Activated T-helper 2 cell treated with anti-CD3 and anti-CD28 coated beads, Interferon-gamma antibody, Interleukin-2, Interleukin-4, amounts not matched to agents 10 μg/mL and 5 μg/mL and 100 μg/mL, durations not matched to agents 14 hours and 24 hours and 36 hours (primary cell): ENCODE measurements at regions not wholly inside any gene's neighbourhood (a gene's known extent, or its start where the extent isn't known, plus 50 kb on each side); places are given as distances from the start of the nearest gene placed in this dataset.

Source experiments
- DNase-seq: peaks from one replicate; pipeline ENCODE4 v3.0.0; 2021; ENCODE audit warnings: low spot score
- H3K27ac Mint-ChIP-seq: one replicate; pipeline ENCODE4 v1.8.0; 2021; ENCODE audit warnings: mixed read lengths
- H3K27me3 Mint-ChIP-seq: one replicate; pipeline ENCODE4 v1.8.0; 2021; ENCODE audit warnings: low read depth, mixed read lengths
- H3K36me3 Mint-ChIP-seq: one replicate; pipeline ENCODE4 v1.8.0; 2021; ENCODE audit warnings: low read depth, mixed read lengths
- H3K4me1 Mint-ChIP-seq: one replicate; pipeline ENCODE4 v1.8.0; 2021; ENCODE audit warnings: low read depth, mixed read lengths
- H3K4me3 Mint-ChIP-seq: one replicate; pipeline ENCODE4 v1.8.0; 2021; ENCODE audit warnings: low read depth, mild to moderate bottlenecking, moderate library complexity, mixed read lengths
- H3K9me3 Mint-ChIP-seq: one replicate; pipeline ENCODE4 v1.8.0; 2021; ENCODE audit warnings: mixed read lengths
- intact Hi-C: fragments of 100-400 bp; cut with micrococcal nuclease; formaldehyde crosslinking; loops from one replicate; pipeline ENCODE4 v1.15.1; 2023

DNA sequence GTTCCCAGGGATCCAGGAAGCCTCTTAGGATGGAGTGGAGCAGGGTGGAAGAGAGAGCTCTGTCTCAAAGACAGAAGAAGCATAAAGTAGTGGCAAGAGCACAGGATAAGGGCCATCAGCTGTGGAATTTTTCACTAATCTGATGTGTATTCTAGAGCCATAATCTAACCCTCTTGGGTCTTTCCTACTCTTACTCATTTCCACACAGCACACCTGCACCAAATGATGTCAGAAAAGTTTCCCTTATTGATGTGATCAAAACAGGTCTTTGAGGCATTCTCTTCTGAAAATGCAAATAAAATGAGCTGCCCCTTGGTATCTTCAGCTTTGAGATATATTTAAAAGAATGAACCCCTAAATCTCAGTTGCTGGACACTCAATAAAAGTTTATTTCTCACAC is 415.1 kb upstream of the CHST9 start:
- intact Hi-C loops: no loop called here
- Mint-ChIP-seq H3K4me1 (no peaks in the 10 kb centered on the region), H3K36me3 (no peaks in the 10 kb centered on the region), H3K27me3 (no peaks in the 10 kb centered on the region), H3K4me3 (no peak overlapping the region), H3K9me3 (no peaks in the 10 kb centered on the region), H3K27ac (no peak overlapping the region)
- DNase-seq: no peak

DNA sequence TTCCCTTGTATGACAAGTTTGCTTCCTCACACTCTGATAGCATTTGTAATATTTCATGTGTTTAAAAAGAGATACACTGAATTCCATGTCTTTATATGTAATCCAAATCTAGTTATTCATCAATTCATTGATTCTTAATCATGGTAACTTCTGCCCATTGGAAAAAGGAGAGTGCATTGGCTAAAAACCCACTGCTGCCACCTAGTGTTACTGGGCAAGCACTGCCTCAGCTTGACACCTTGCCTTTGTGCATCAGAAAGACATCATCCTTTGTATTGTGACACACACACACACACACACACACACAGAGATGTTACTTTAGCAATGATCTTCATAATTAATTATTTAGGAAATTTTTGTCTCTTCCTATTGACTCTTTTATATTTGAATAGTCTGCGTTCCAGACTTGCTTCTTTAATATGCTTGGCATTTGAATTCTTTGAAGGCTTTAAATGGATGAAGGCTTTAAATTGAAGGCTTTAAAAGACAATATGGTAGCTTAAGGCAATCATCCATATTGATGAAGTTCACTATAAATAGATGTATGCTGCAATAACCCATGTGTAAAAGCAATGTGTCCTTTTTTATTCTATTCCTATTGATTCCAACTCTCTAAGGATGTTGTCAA is 414.2 kb upstream of the CHST9 start:
- no peaks in the 10 kb centered on the region for H3K27me3 Mint-ChIP-seq
- no peaks in the 10 kb centered on the region for H3K9me3 Mint-ChIP-seq
- H3K4me1 Mint-ChIP-seq: no peaks in the 10 kb centered on the region
- no peak overlapping the region for H3K4me3 Mint-ChIP-seq
- intact Hi-C loops: loop anchor here (1.0 to 2.0 kb wide), 2 partner anchors 235 to 979 kb away; no protein-coding TSS in a partner anchor
- no peak overlapping the region for H3K27ac Mint-ChIP-seq
- no peak for DNase-seq
- H3K36me3 Mint-ChIP-seq: no peaks in the 10 kb centered on the region

DNA sequence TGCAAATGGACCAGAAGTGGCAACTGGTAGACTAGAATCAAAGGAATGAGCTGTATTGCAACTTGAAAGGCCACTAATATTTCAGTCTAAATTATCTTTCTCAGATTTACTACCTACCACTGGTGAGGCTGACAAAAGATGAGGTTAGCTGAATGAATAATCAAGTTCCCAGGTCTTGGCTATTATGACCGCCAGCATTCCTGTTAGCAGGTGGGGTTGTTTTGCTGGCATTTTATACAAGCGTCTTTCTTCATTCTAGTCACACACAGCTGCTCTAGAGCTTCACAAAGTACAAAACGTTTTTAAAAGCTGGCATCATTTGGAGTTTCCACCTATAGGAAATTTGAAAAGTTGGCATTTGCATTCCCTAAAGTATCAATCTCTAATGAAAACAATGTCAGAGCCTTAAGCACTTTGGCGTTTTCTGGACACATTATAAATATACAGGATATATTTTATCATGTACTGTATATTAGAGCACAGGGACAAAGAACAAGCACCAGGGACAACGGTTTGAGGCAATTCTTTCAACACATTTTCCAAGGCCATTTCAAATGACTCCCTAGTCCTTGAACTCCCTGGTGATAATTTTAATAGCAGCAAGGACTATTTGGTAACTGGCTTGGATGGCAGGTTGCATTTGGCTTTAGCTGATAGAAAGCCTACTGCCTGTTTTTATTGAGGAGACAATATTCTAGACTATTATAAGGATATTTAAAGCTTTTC is 410.2 kb upstream of the CHST9 start:
- no peak overlapping the region for H3K4me3 Mint-ChIP-seq
- DNase-seq: no peak
- H3K27ac Mint-ChIP-seq: no peak overlapping the region
- H3K36me3 Mint-ChIP-seq: no peaks in the 10 kb centered on the region
- no peaks in the 10 kb centered on the region for H3K4me1 Mint-ChIP-seq
- H3K27me3 Mint-ChIP-seq: no peaks in the 10 kb centered on the region
- no peaks in the 10 kb centered on the region for H3K9me3 Mint-ChIP-seq
- intact Hi-C loops: no loop called here

DNA sequence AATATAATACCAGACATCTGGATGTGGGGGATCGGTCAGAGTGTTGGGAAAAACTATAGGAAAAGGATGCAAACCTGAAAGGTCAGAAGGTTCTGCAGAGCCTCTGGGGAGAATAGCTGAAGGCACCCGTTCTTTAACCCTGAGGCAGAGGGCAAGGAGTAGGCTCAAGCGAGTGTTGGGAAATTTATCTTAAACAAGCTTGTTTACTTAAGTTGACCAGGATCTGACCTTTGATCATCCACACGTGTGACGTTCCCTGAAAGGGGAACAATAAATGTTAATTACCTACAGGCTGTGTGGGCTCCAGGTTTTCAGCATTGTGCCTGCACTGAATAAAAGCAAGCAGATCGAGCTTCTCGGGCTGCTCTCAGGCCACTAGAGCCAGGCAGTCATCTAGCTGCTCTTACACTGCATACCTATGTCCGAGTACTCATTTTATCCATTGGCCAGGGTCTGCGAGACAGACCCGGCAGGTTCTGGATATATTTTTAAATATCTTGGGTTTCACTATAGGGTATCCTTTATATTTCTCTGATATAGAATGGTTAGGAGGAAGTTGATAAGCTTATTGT is 400.6 kb upstream of the CHST9 start:
- no peaks in the 10 kb centered on the region for H3K27me3 Mint-ChIP-seq
- no peak overlapping the region for H3K4me3 Mint-ChIP-seq
- H3K4me1 Mint-ChIP-seq: no peaks in the 10 kb centered on the region
- peaks cover 5% of the 10 kb centered on the region for H3K9me3 Mint-ChIP-seq
- H3K36me3 Mint-ChIP-seq: no peaks in the 10 kb centered on the region
- no peak for DNase-seq
- H3K27ac Mint-ChIP-seq: no peak overlapping the region
- intact Hi-C loops: no loop called here

DNA sequence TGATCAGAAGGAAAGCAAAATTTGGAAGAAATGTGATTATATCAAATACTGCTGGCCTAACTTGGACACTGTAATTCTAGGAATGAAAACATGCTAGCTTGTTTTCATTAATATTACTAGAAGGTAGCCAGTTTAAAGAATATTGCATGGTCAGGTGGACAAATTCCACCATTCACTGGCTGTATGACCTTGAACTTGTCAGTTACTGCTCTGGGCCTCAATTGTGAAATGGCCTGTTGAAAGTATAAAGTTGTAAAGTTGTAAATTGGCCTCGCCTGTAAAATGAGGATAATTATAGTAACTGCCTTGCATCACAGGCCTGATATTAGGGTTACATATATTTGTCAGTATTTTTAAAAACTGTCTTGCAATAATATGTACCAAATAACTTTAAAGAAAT is 398.4 kb upstream of the CHST9 start:
- intact Hi-C loops: no loop called here
- no peak for DNase-seq
- peaks cover 5% of the 10 kb centered on the region for H3K9me3 Mint-ChIP-seq
- no peaks in the 10 kb centered on the region for H3K36me3 Mint-ChIP-seq
- H3K27ac Mint-ChIP-seq: no peak overlapping the region
- no peaks in the 10 kb centered on the region for H3K27me3 Mint-ChIP-seq
- H3K4me3 Mint-ChIP-seq: no peak overlapping the region
- no peaks in the 10 kb centered on the region for H3K4me1 Mint-ChIP-seq

DNA sequence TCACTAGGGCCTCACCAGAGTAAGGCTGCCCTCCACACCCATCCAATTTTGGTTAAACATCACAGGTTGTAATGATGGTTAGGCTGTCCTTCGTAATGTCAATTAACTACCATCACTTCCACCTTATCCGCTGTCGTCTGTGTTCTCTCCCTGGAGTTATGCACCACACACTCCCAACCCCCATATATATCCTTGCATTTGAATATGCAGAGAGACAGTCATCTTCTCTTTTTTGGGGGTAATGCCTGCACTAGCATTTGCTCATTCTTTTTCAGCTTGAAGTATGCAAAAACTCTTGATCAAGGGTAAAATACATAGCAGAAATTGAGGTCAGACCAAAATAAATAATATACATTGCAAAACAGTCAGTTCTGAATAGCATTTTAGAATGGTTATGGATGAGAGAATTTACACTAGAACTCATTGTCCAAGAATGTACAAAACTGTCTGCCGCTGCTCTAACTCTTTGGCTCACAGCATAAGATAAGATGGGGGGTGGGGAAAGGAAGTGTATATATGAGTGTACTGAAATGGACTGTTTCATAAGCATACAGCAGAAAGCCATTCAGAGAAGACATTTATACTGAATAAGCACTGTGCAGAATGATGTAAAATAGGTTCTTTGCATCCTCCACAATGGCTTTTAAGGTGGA is 397.8 kb upstream of the CHST9 start:
- Mint-ChIP-seq H3K4me1 (no peaks in the 10 kb centered on the region), H3K27me3 (no peaks in the 10 kb centered on the region), H3K27ac (no peak overlapping the region), H3K36me3 (no peaks in the 10 kb centered on the region), H3K4me3 (no peak overlapping the region), H3K9me3 (peaks cover 5% of the 10 kb centered on the region)
- intact Hi-C loops: no loop called here
- DNase-seq: no peak

DNA sequence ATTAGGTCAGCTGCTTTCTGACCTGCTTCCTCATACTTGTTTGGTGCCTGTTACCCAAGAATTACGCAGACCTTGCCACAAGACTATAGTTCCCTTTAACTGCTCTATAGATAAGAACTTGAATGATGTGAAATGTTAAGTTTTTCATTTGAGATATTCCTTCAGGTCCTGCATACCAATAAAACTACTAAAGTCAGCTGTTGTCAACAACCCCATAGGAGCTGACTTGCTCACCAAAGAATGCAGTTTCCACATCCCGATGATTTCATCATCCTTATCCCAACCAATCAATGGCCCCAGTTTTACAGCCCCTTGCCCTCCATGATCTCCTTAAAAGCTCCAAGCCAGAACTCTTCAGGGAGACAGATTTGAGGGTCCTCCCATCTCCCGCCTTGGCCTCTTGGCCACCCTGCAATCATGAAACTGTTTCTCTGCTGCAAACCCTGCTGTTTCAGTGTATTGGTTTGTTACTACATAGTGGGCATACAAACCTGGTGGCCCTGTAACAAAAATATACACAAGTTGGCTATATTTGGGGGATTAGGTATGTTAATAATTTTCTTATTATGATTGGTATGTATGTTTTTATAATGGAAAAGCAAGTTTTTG is 396.3 kb upstream of the CHST9 start:
- intact Hi-C loops: no loop called here
- no peak overlapping the region for H3K27ac Mint-ChIP-seq
- H3K36me3 Mint-ChIP-seq: no peaks in the 10 kb centered on the region
- peaks cover 5% of the 10 kb centered on the region for H3K9me3 Mint-ChIP-seq
- no peaks in the 10 kb centered on the region for H3K4me1 Mint-ChIP-seq
- no peaks in the 10 kb centered on the region for H3K27me3 Mint-ChIP-seq
- H3K4me3 Mint-ChIP-seq: no peak overlapping the region
- no peak for DNase-seq

DNA sequence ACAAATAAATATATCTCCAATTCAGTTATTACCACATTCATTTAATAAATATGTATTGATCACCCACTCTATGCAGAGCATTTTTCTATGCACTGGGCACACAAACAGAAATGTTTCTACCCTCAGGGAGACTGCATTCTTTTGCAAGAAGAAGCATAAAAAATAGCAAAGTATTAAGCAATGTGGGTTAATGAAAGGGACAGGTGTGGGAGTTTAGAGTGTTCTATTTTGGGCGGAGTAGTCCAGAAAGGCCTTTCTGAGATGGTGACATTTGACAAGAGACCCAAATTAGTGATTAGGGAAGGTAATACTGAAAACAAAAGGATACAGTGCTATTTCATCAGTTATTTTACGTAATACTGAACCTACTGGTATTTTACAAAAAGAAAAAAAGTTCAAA is 394.3 kb upstream of the CHST9 start:
- no peaks in the 10 kb centered on the region for H3K27me3 Mint-ChIP-seq
- no peaks in the 10 kb centered on the region for H3K4me1 Mint-ChIP-seq
- DNase-seq: no peak
- H3K36me3 Mint-ChIP-seq: no peaks in the 10 kb centered on the region
- intact Hi-C loops: no loop called here
- no peak overlapping the region for H3K27ac Mint-ChIP-seq
- no peak overlapping the region for H3K4me3 Mint-ChIP-seq
- H3K9me3 Mint-ChIP-seq: peaks cover 8% of the 10 kb centered on the region

DNA sequence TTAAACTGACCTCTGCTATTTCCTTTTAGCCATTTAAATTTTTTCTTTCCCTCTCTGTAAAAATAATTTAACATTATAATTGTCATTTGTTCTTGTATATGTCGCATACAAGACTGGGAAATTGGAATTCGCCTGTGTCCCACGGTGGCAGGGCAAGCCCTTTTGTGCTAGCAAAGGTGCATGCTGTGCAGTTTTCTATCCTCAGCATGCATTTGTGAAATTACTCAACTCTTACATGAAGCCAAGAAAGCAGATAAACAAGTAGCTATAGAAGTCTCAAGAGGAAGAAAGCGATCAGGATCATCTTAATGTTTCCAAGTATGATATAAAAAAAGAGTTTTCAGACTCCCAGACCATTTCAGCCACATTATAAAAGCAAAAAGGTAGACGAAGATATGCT is 392.6 kb upstream of the CHST9 start:
- Mint-ChIP-seq H3K4me3 (no peak overlapping the region), H3K27me3 (no peaks in the 10 kb centered on the region)
- intact Hi-C loops: no loop called here

DNA sequence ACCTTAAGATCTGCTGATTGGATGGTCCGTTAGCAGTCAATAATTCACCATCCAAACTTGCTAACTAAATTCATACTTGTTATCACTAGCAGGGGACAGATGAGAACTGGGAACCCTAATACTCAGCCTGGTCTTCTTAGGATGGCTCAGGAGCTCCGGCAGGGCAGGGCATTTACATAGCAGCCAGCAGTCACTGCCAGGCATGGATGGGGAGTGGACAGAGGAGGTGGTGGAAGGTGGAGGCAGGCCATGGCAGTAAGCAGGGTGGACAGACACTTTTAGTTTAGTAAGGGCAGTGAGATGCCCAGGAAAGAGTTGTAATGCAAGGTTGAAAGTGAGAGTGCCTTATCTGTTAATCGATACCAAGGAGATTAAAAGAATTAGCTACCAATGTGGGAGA is 392.2 kb upstream of the CHST9 start:
- Mint-ChIP-seq H3K4me1 (no peaks in the 10 kb centered on the region), H3K27ac (no peak overlapping the region), H3K4me3 (no peak overlapping the region), H3K9me3 (peaks cover 12% of the 10 kb centered on the region), H3K36me3 (no peaks in the 10 kb centered on the region), H3K27me3 (no peaks in the 10 kb centered on the region)
- intact Hi-C loops: no loop called here
- no peak for DNase-seq

More for the DNA sequence above, 392.6 kb upstream of the CHST9 start:
- no peaks in the 10 kb centered on the region for H3K36me3 Mint-ChIP-seq
- H3K9me3 Mint-ChIP-seq: peaks cover 12% of the 10 kb centered on the region
- no peaks in the 10 kb centered on the region for H3K4me1 Mint-ChIP-seq
- no peak for DNase-seq
- no peak overlapping the region for H3K27ac Mint-ChIP-seq

DNA sequence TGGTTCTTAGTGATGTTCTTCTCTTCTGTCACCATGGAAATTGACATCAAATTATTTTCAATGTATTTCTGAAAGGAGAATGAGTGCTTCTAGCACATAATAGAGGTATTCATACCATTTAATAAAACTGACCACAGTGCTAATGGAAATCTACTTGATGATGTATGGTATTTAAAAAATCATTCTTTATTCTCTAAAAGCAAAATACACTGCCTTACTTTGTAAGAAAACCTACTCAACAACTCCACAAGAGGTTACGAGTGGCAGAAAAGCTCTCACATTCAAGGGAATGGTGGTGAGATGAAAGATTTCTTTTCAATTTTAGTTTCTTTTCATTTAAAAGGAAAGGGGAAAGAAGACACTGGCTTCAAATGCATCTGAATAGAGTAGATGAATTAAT is 382.3 kb upstream of the CHST9 start:
- no peak overlapping the region for H3K4me3 Mint-ChIP-seq
- DNase-seq: no peak
- H3K27ac Mint-ChIP-seq: no peak overlapping the region

DNA sequence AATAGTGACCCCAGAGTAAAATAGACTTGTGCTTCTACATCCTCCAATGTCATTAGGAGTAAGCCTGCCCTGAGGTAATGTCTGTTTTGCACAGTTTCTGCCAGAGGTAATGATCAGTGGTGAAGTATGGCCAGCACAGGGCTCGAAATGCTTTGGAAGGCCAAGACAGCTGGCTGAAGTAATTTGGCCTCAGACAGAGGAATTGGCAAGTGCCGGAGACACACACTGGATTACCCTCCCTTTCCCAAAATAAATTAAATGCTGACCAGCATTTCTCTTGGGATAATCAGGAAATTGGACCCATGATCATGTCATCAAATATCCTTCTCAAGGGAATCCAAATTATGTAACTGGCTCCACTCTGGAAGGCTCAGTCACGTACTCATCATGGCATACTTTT is 379.0 kb upstream of the CHST9 start:
- Mint-ChIP-seq H3K4me3 (no peak overlapping the region), H3K9me3 (peaks cover 32% of the 10 kb centered on the region), H3K27me3 (no peaks in the 10 kb centered on the region), H3K4me1 (no peaks in the 10 kb centered on the region), H3K36me3 (no peaks in the 10 kb centered on the region), H3K27ac (no peak overlapping the region)
- no peak for DNase-seq
- intact Hi-C loops: no loop called here

More for the DNA sequence above, 382.3 kb upstream of the CHST9 start:
- H3K9me3 Mint-ChIP-seq: peaks cover 33% of the 10 kb centered on the region
- H3K27me3 Mint-ChIP-seq: no peaks in the 10 kb centered on the region
- no peaks in the 10 kb centered on the region for H3K4me1 Mint-ChIP-seq
- no peaks in the 10 kb centered on the region for H3K36me3 Mint-ChIP-seq
- intact Hi-C loops: no loop called here
